Spleen (tissue), 7 donors: ENCODE measurements at regions not wholly inside any gene's neighbourhood (a gene's known extent, or its start where the extent isn't known, plus 50 kb on each side); places are given as distances from the start of the nearest gene placed in this dataset.
"Not testable (repeated sequence)": the region's sequence is repeated elsewhere in the genome, so short reads cannot be mapped to it uniquely, and the experiment has no call there.

Source experiments
- CTCF ChIP-seq, 11 experiments: fragments of 200-600 bp in 7 of 11; fragments of 450-650 bp in 4 of 11; sonication (generic) in 4 of 11; IDR thresholded peaks in 8 of 11; conservative IDR thresholded peaks in 3 of 11; 1 replicate in 7 of 11; 2 replicates in 4 of 11; pipeline versions ENCODE4 v1.4.0 to v1.8.0; 2016 to 2021; ENCODE audit warnings: antibody characterized with exemption in 11 of 11, inconsistent platforms in 4 of 11, mild to moderate bottlenecking in 1 of 11
- POLR2AphosphoS5 ChIP-seq, 3 donors: sonication (generic); formaldehyde crosslinking; IDR thresholded peaks; one replicate each; pipeline ENCODE4 v1.5.1; 2017; ENCODE audit warnings: antibody characterized with exemption in 3 of 3
- donor health status: DM: no; HTN: no; CAD: no; lungs with moderate emphysema.
- donor health status: DM: no; HTN: no; CAD: no.
- donor health status: DM: no; HTN: no; CAD: no.

- TF ChIP-seq CTCF (IDR thresholded peaks at IDR 0.05 in 8 of 11, conservative IDR thresholded peaks at IDR 0.05 in 3 of 11); POLR2AphosphoS5 (IDR thresholded peaks at IDR 0.05): not testable (repeated sequence)
Observed at GRCh38 chr5:126684656-126685442, 84.1 kb downstream of the PHAX start.
